ENCODE measurements at regions not wholly inside any gene's neighbourhood (a gene's known extent, or its start where the extent isn't known, plus 50 kb on each side); places are given as distances from the start of the nearest gene placed in this dataset.
"Not testable (repeated sequence)": the region's sequence is repeated elsewhere in the genome, so short reads cannot be mapped to it uniquely, and the experiment has no call there.

- H3K9me3 ChIP-seq = no peaks in the 10 kb centered on the region
- no peak overlapping the region for H3K4me3 ChIP-seq
- TF ChIP-seq CTCF (IDR thresholded peaks at IDR 0.05) = no peak
- no peak for TF ChIP-seq POLR2AphosphoS5 (IDR thresholded peaks at IDR 0.05)
- TF ChIP-seq EP300 (IDR thresholded peaks at IDR 0.05) = no peak
- no peak for TF ChIP-seq POLR2A (IDR thresholded peaks at IDR 0.05)
- H3K27me3 ChIP-seq = no peaks in the 10 kb centered on the region
- ATAC-seq = no peak
- no peaks in the 10 kb centered on the region for H3K36me3 ChIP-seq
- no peaks in the 10 kb centered on the region for H3K4me1 ChIP-seq
- 50 to 64% methylated on average over 2 of the region's 2 CpGs for WGBS, 2 donors (ENCODE audit: low coverage in 1 of 2)
- H3K27ac ChIP-seq = no peak overlapping the region
These were observed 90.3 kb upstream of the CDH2 start for GRCh38 chr18:28267276-28267675.

- ATAC-seq = no peak
- H3K27me3 ChIP-seq = no peaks in the 10 kb centered on the region
- no peaks in the 10 kb centered on the region for H3K4me1 ChIP-seq
- 42 to 47% methylated on average over 2 of the region's 2 CpGs for WGBS, 2 donors (ENCODE audit: low coverage in 1 of 2)
- TF ChIP-seq EP300 (IDR thresholded peaks at IDR 0.05) = no peak
- no peak for TF ChIP-seq CTCF (IDR thresholded peaks at IDR 0.05)
- TF ChIP-seq POLR2AphosphoS5 (IDR thresholded peaks at IDR 0.05) = no peak
- no peak for TF ChIP-seq POLR2A (IDR thresholded peaks at IDR 0.05)
- no peak overlapping the region for H3K27ac ChIP-seq
- H3K9me3 ChIP-seq = no peaks in the 10 kb centered on the region
- H3K36me3 ChIP-seq = no peaks in the 10 kb centered on the region
- H3K4me3 ChIP-seq = no peak overlapping the region
These were observed 79.2 kb upstream of the CDH2 start for GRCh38 chr18:28256166-28256565.

GRCh38 chr18:28248653-28249052, 71.7 kb upstream of the CDH2 start:
- Histone ChIP-seq H3K27ac (no peak overlapping the region), H3K4me3 (no peak overlapping the region), H3K36me3 (no peaks in the 10 kb centered on the region), H3K27me3 (no peaks in the 10 kb centered on the region), H3K4me1 (no peaks in the 10 kb centered on the region), H3K9me3 (no peaks in the 10 kb centered on the region)
- no peak for ATAC-seq
- TF ChIP-seq EP300 (IDR thresholded peaks at IDR 0.05) (no peak), CTCF (IDR thresholded peaks at IDR 0.05) (no peak), POLR2A (IDR thresholded peaks at IDR 0.05) (no peak), POLR2AphosphoS5 (IDR thresholded peaks at IDR 0.05) (no peak)

GRCh38 chr18:28240626-28241025, 63.7 kb upstream of the CDH2 start:
- not testable (repeated sequence) for H3K27me3 ChIP-seq, H3K27ac ChIP-seq, H3K9me3 ChIP-seq, H3K36me3 ChIP-seq, H3K4me1 ChIP-seq, ATAC-seq, H3K4me3 ChIP-seq
- WGBS, 2 donors (ENCODE audit: low coverage in 1 of 2) = 100% methylated on average over 1 of the region's 16 CpGs; no CpG with 5 or more reads in 1 of the 2 donors

GRCh38 chr18:28236487-28236886, 59.6 kb upstream of the CDH2 start:
- Histone ChIP-seq H3K36me3 (no peaks in the 10 kb centered on the region), H3K27ac (no peak overlapping the region), H3K4me1 (no peaks in the 10 kb centered on the region), H3K9me3 (no peaks in the 10 kb centered on the region), H3K27me3 (no peaks in the 10 kb centered on the region), H3K4me3 (no peak overlapping the region)
- TF ChIP-seq POLR2AphosphoS5 (IDR thresholded peaks at IDR 0.05) (no peak), POLR2A (IDR thresholded peaks at IDR 0.05) (no peak), CTCF (IDR thresholded peaks at IDR 0.05) (no peak), EP300 (IDR thresholded peaks at IDR 0.05) (no peak)
- no peak for ATAC-seq
- whole genome bisulfite sequencing, 2 donors (ENCODE audit: low coverage in 1 of 2) = 71 to 75% methylated on average over 1 of the region's 1 CpG

Small RNA genes in the stretch of these regions (small RNA-seq; reads per million reads assigned to genes)
- gene AC023932.1 (0 reads per million in 4 donors), gene AC105245.1 (0 reads per million in 4 donors), gene RNU6-408P (0 reads per million in 4 donors)
